ENCODE measurements at regions not wholly inside any gene's neighbourhood (a gene's known extent, or its start where the extent isn't known, plus 50 kb on each side); places are given as distances from the start of the nearest gene placed in this dataset.

- in situ Hi-C loops (cut with MboI; ENCODE audit: low sequenced_read_pairs) (no loop called here), intact Hi-C loops (cut with micrococcal nuclease) (no loop called here), dilution Hi-C loops (cut with HindIII; ENCODE audit: low sequenced_read_pairs, unreplicated experiment) (no loop called here)
- DNase-seq (no peak), ATAC-seq (ENCODE audit: low read depth) (no peak)
- Histone ChIP-seq H4K91ac (ENCODE audit: insufficient read depth, low read depth, low read length) (no peak overlapping the region), H2BK120ac (ENCODE audit: low read depth, low read length) (no peak overlapping the region), H3K27me3 (ENCODE audit: control insufficient read depth, insufficient read depth, low read length) (no peaks in the 10 kb centered on the region), H3K27ac (ENCODE audit: insufficient read depth, low read length) (no peak overlapping the region), H3K79me1 (ENCODE audit: low read depth in 1 of 2, low read length in 2 of 2) (no peaks in the 10 kb centered on the region), H2BK20ac (ENCODE audit: low read depth, low read length) (no peak overlapping the region), H2AK5ac (ENCODE audit: low read depth, low read length) (no peak overlapping the region), H2AK9ac (replicated peaks; ENCODE audit: low read depth, low read length, poor library complexity) (no peak overlapping the region), H3K4me2 (ENCODE audit: low read depth, low read length) (no peak overlapping the region), H2BK15ac (ENCODE audit: low read depth, low read length) (no peak overlapping the region), H3K9me3 (ENCODE audit: control insufficient read depth, insufficient read depth, low read length) (no peaks in the 10 kb centered on the region; the same call in 1 of the 2 replicates), H2AFZ (replicated peaks; ENCODE audit: low read length, poor library complexity) (no peak overlapping the region), H3K14ac (replicated peaks; ENCODE audit: low read depth, low read length) (no peak overlapping the region), H3K36me3 (ENCODE audit: control insufficient read depth, insufficient read depth, low read length) (no peaks in the 10 kb centered on the region), H3K56ac (ENCODE audit: extremely low read depth, insufficient read depth, low read length) (no peak overlapping the region), H3K9me1 (ENCODE audit: insufficient read depth, low read length) (no peaks in the 10 kb centered on the region), H3K23ac (ENCODE audit: low read depth, low read length) (no peak overlapping the region), H4K8ac (ENCODE audit: low read depth in 2 of 2, low read length in 2 of 2) (no peak overlapping the region), H3K4ac (ENCODE audit: low read depth, low read length) (no peak overlapping the region), H3K18ac (ENCODE audit: low read depth, low read length) (no peak overlapping the region), H4K5ac (ENCODE audit: low read depth, low read length) (no peak overlapping the region), H3K4me1 (ENCODE audit: control insufficient read depth, insufficient read depth, low read length) (no peaks in the 10 kb centered on the region), H3K4me3 (ENCODE audit: insufficient read depth, low read depth, low read length) (no peak overlapping the region), H3K9ac (ENCODE audit: low read depth, low read length) (no peak overlapping the region), H4K20me1 (ENCODE audit: insufficient read depth, low read length) (no peaks in the 10 kb centered on the region), H2BK5ac (ENCODE audit: low read depth, low read length, poor library complexity, severe bottlenecking) (no peak overlapping the region)
- ChIA-PET CTCF (no interaction called here), POLR2A (ENCODE audit: unreplicated experiment) (no interaction called here)
- BruUV-seq (replicated peaks), result no TSS peak
- no CpG with 5 or more reads among the region's 2 CpGs for WGBS, 2 experiments (ENCODE audit: extremely low coverage in 2 of 2, insufficient read length in 1 of 2)
- TF ChIP-seq, protein P1, sequence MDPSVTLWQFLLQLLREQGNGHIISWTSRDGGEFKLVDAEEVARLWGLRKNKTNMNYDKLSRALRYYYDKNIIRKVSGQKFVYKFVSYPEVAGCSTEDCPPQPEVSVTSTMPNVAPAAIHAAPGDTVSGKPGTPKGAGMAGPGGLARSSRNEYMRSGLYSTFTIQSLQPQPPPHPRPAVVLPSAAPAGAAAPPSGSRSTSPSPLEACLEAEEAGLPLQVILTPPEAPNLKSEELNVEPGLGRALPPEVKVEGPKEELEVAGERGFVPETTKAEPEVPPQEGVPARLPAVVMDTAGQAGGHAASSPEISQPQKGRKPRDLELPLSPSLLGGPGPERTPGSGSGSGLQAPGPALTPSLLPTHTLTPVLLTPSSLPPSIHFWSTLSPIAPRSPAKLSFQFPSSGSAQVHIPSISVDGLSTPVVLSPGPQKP (IDR thresholded peaks at IDR 0.05; ENCODE audit: borderline replicate concordance, low read depth, low read length), result no peak
- TF ChIP-seq CHD1 (IDR thresholded peaks at IDR 0.05; ENCODE audit: low read depth, low read length), result no peak
- no peak for TF ChIP-seq MAZ (IDR thresholded peaks at IDR 0.05; ENCODE audit: borderline replicate concordance, low read depth, low read length)
- no peak for TF ChIP-seq MAFK (IDR thresholded peaks at IDR 0.05; ENCODE audit: low read depth, low read length)
- no peak for TF ChIP-seq RFX5 (IDR thresholded peaks at IDR 0.05; ENCODE audit: low read depth, low read length)
- TF ChIP-seq RAD21 (IDR thresholded peaks at IDR 0.05; ENCODE audit: low read length), result no peak
- TF ChIP-seq NFE2L2 (IDR thresholded peaks at IDR 0.05; ENCODE audit: low read depth, low read length), result no peak
- no peak for TF ChIP-seq CEBPB (IDR thresholded peaks at IDR 0.05; ENCODE audit: low read depth, low read length)
- TF ChIP-seq FOS (IDR thresholded peaks at IDR 0.05; ENCODE audit: low read depth, low read length), result no peak
- no peak for TF ChIP-seq BHLHE40 (IDR thresholded peaks at IDR 0.05; ENCODE audit: low read depth, low read length)
- no peak for TF ChIP-seq MXI1 (IDR thresholded peaks at IDR 0.05; ENCODE audit: borderline replicate concordance, low read depth, low read length)
- TF ChIP-seq USF2 (IDR thresholded peaks at IDR 0.05; ENCODE audit: low read depth, low read length), result no peak
- no peak for TF ChIP-seq SMC3 (IDR thresholded peaks at IDR 0.05; ENCODE audit: low read depth, low read length)
- no peak for TF ChIP-seq RCOR1 (IDR thresholded peaks at IDR 0.05; ENCODE audit: insufficient replicate concordance, low read length)
These were observed 125.7 kb upstream of the CPXCR1 start for GRCh38 chrX:88621278-88621677.
